Hepatocyte (in vitro differentiated cells): ENCODE measurements at regions not wholly inside any gene's neighbourhood (a gene's known extent, or its start where the extent isn't known, plus 50 kb on each side); places are given as distances from the start of the nearest gene placed in this dataset.

Experiments
- DNase-seq: peaks from one replicate; pipeline ENCODE4 v3.0.0-alpha.2; 2016; ENCODE audit warnings: low spot score
- H2AFZ ChIP-seq: fragments of 200-600 bp; sonication (generic); 2 replicates; pipeline ENCODE4 v1.6.0; 2016; ENCODE audit warnings: antibody characterized with exemption, mild to moderate bottlenecking
- H3K27ac ChIP-seq: fragments of 200-600 bp; sonication (generic); 2 replicates; pipeline ENCODE4 v1.5.1; 2016; ENCODE audit warnings: mild to moderate bottlenecking
- H3K27me3 ChIP-seq: fragments of 200-600 bp; sonication (generic); 2 replicates; pipeline ENCODE4 v1.6.1; 2016
- H3K36me3 ChIP-seq: fragments of 200-600 bp; sonication (generic); replicated peaks from 2 replicates; pipeline ENCODE4 v1.5.1; 2016; ENCODE audit warnings: low read depth; ENCODE audit not compliant: insufficient read depth
- H3K4me1 ChIP-seq: fragments of 200-600 bp; sonication (generic); 2 replicates; pipeline ENCODE4 v1.5.1; 2016; ENCODE audit warnings: mild to moderate bottlenecking, moderate library complexity; ENCODE audit not compliant: insufficient read depth
- H3K4me2 ChIP-seq: fragments of 200-600 bp; sonication (generic); 2 replicates; pipeline ENCODE4 v1.6.0; 2016
- H3K4me3 ChIP-seq: fragments of 200-600 bp; sonication (generic); 2 replicates; pipeline ENCODE4 v1.5.1; 2016; ENCODE audit warnings: mild to moderate bottlenecking
- H3K79me2 ChIP-seq: fragments of 200-600 bp; sonication (generic); 2 replicates; pipeline ENCODE4 v1.6.0; 2017; ENCODE audit warnings: mild to moderate bottlenecking
- H3K9me2 ChIP-seq: fragments of 200-600 bp; sonication (generic); replicated peaks from 2 replicates; pipeline ENCODE4 v1.6.0; 2017; ENCODE audit warnings: mild to moderate bottlenecking; ENCODE audit not compliant: insufficient read depth
- H3K9me3 ChIP-seq: fragments of 200-600 bp; sonication (generic); 2 replicates; pipeline ENCODE4 v1.5.1; 2016; ENCODE audit warnings: low read depth, mild to moderate bottlenecking
- H4K20me1 ChIP-seq: fragments of 200-600 bp; sonication (generic); 2 replicates; pipeline ENCODE4 v1.6.0; 2016; ENCODE audit warnings: mild to moderate bottlenecking; ENCODE audit not compliant: insufficient read depth, poor library complexity, severe bottlenecking
- EZH2 ChIP-seq: fragments of 200-600 bp; sonication (generic); IDR thresholded peaks from 2 replicates; pipeline ENCODE4 v1.6.1; 2016; ENCODE audit warnings: antibody characterized with exemption, mild to moderate bottlenecking, borderline replicate concordance
- EZH2phosphoT487 ChIP-seq: fragments of 200-600 bp; sonication (generic); IDR thresholded peaks from one replicate; pipeline ENCODE4 v1.6.1; 2018; ENCODE audit warnings: antibody characterized with exemption, mild to moderate bottlenecking, low read depth, moderate library complexity; ENCODE audit not compliant: unreplicated experiment, severe bottlenecking
- WGBS: methylation state at CpG from one replicate; pipeline ENCODE4 v1.1.6; 2016; ENCODE audit warnings: low lambda C conversion rate; ENCODE audit errors: missing lambda C conversion rate; 5-methylcytosine and 5-hydroxymethylcytosine counted together
- TF ChIP-seq, protein P1 (sequence below): fragments of 200-600 bp; sonication (generic); IDR thresholded peaks from 2 replicates; pipeline ENCODE4 v1.5.1; 2016; ENCODE audit warnings: antibody characterized with exemption, mild to moderate bottlenecking; ENCODE audit not compliant: poor library complexity

DNA sequence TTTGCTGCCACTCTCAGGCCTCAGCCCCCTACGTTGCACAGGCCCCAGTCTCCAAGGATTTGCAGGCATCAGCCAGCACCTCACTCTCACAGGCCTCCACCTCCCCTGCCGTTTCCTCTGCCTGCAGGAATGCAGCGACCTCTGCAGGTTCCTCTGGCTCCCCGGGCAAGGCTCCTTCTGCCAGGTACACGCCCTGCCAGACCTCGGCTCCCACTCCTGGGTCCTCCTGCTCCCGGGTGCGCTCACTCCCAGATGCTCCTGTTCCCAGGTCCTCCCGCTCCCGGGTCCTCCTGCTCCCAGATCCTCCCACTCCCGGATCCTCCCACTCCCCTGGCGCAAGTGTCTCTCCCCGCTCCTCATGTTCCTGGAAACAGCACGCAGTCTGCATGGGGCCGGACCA, 144.4 kb upstream of the RADX start:
- Histone ChIP-seq H3K27me3 (no peaks in the 10 kb centered on the region), H3K4me1 (no peaks in the 10 kb centered on the region), H3K79me2 (no peaks in the 10 kb centered on the region), H3K9me2 (no peaks in the 10 kb centered on the region), H3K4me3 (no peak overlapping the region), H3K36me3 (no peaks in the 10 kb centered on the region), H2AFZ (no peak overlapping the region), H4K20me1 (no peaks in the 10 kb centered on the region), H3K4me2 (no peak overlapping the region), H3K9me3 (no peaks in the 10 kb centered on the region), H3K27ac (no peak overlapping the region)
- 79% methylated on average over 15 of the region's 15 CpGs for WGBS
- TF ChIP-seq, protein P1, sequence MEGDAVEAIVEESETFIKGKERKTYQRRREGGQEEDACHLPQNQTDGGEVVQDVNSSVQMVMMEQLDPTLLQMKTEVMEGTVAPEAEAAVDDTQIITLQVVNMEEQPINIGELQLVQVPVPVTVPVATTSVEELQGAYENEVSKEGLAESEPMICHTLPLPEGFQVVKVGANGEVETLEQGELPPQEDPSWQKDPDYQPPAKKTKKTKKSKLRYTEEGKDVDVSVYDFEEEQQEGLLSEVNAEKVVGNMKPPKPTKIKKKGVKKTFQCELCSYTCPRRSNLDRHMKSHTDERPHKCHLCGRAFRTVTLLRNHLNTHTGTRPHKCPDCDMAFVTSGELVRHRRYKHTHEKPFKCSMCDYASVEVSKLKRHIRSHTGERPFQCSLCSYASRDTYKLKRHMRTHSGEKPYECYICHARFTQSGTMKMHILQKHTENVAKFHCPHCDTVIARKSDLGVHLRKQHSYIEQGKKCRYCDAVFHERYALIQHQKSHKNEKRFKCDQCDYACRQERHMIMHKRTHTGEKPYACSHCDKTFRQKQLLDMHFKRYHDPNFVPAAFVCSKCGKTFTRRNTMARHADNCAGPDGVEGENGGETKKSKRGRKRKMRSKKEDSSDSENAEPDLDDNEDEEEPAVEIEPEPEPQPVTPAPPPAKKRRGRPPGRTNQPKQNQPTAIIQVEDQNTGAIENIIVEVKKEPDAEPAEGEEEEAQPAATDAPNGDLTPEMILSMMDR: no peak
- TF ChIP-seq EZH2phosphoT487: no peak
- TF ChIP-seq EZH2: no peak
- DNase-seq: no peak

DNA sequence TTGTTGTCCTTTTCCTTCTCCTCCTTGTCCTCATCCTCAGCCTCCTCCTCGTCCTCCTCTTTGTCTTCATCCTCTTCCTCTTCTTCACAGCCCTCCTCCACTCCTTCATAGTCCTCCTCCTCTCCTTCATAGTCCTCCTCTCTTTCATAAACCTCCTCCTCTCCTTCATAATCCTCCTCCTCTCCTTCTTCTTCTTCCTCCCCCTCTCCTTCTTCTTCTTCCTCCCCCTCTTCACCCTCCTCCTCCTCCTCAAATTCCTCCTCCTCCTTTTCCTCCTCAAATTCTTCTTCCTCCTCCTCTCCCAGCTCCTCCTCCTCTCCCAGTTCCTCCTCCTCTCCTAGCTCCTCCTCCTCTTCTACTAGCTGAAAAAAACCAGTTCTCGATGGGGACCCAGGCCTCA, 143.8 kb upstream of the RADX start:
- WGBS: 77% methylated on average over 2 of the region's 2 CpGs
- no peak overlapping the region for H3K4me3 ChIP-seq
- no peaks in the 10 kb centered on the region for H4K20me1 ChIP-seq
- no peaks in the 10 kb centered on the region for H3K27me3 ChIP-seq
- no peak overlapping the region for H2AFZ ChIP-seq
- TF ChIP-seq, protein P1: no peak
- TF ChIP-seq EZH2 (no peak), EZH2phosphoT487 (no peak)
- H3K4me1 ChIP-seq: no peaks in the 10 kb centered on the region
- no peaks in the 10 kb centered on the region for H3K36me3 ChIP-seq
- no peak overlapping the region for H3K4me2 ChIP-seq
- DNase-seq: no peak
- no peak overlapping the region for H3K27ac ChIP-seq
- H3K79me2 ChIP-seq: no peaks in the 10 kb centered on the region
- no peaks in the 10 kb centered on the region for H3K9me2 ChIP-seq
- no peaks in the 10 kb centered on the region for H3K9me3 ChIP-seq

DNA sequence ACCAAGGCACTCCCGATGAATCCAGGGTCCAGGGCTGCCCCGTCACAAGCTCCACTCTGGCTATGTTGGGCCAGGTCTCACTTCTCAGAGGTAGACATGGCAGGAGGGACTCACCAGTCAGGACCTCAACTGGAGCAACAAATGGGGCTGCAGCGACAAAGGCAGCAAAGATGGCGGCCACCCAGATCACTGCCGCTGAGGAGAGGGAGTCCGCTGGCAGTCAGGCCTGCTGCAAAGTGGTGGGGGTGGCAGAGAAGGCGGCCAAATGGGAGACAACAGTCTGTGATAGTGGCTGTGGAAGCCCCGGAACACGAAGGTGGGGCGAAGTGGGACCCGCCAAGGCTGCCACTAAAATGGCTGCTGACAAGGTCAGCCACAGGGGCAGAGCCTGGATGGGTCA, 143.3 kb upstream of the RADX start:
- Histone ChIP-seq H3K9me3 (no peaks in the 10 kb centered on the region), H3K4me1 (no peaks in the 10 kb centered on the region), H3K27ac (no peak overlapping the region), H3K4me2 (no peak overlapping the region), H2AFZ (no peak overlapping the region), H3K79me2 (no peaks in the 10 kb centered on the region), H3K4me3 (no peak overlapping the region), H3K27me3 (no peaks in the 10 kb centered on the region), H3K9me2 (no peaks in the 10 kb centered on the region), H3K36me3 (no peaks in the 10 kb centered on the region), H4K20me1 (no peaks in the 10 kb centered on the region)
- DNase-seq: no peak
- WGBS: 92% methylated on average over 11 of the region's 11 CpGs
- TF ChIP-seq EZH2phosphoT487 (no peak), EZH2 (no peak)
- TF ChIP-seq, protein P1: no peak

DNA sequence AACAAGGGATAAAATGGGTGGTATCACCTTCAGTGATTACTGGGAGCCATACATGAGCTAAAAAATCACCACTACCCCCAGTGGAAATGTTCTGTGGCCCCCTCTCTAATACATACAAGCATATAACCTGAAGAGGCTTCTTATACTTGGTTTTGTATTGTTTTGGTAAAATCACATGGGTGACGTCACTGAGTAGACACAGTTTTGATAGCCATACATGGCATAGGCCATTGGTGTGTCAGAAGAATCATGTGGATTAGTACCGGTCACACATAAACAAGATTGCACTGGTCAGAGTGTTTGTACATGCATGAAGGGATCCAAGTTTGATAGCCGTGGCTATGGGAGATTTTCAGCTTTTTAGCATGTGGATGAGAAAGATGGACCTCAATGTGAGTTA, 131.9 kb upstream of the RADX start:
- H3K9me3 ChIP-seq: no peaks in the 10 kb centered on the region
- no peak overlapping the region for H3K4me3 ChIP-seq
- no peak for DNase-seq
- H3K4me2 ChIP-seq: no peak overlapping the region
- H3K4me1 ChIP-seq: no peaks in the 10 kb centered on the region
- H3K27ac ChIP-seq: no peak overlapping the region
- 81% methylated on average over 3 of the region's 3 CpGs for WGBS
- no peaks in the 10 kb centered on the region for H4K20me1 ChIP-seq
- H3K79me2 ChIP-seq: no peaks in the 10 kb centered on the region
- H2AFZ ChIP-seq: no peak overlapping the region
- no peak for TF ChIP-seq EZH2
- TF ChIP-seq, protein P1: no peak
- no peak for TF ChIP-seq EZH2phosphoT487
- no peaks in the 10 kb centered on the region for H3K9me2 ChIP-seq
- no peaks in the 10 kb centered on the region for H3K27me3 ChIP-seq
- no peaks in the 10 kb centered on the region for H3K36me3 ChIP-seq
